Stimulated activated CD8-positive, alpha-beta memory T cell treated with anti-CD3 and anti-CD28 coated beads, Interleukin-12 subunit alpha, Interleukin-12 subunit beta, amount 100 ng/mL, for 24 hours (primary cell): ENCODE measurements at regions not wholly inside any gene's neighbourhood (a gene's known extent, or its start where the extent isn't known, plus 50 kb on each side); places are given as distances from the start of the nearest gene placed in this dataset.
"Not testable (repeated sequence)": the region's sequence is repeated elsewhere in the genome, so short reads cannot be mapped to it uniquely, and the experiment has no call there.

Experiments
- DNase-seq: peaks from one replicate; pipeline ENCODE4 v3.0.0-alpha.2; 2020; ENCODE audit errors: extremely low read depth

- no peak for DNase-seq
These were observed 242.2 kb upstream of the CCL2 start for GRCh38 chr17:34012709-34013375.

DNA sequence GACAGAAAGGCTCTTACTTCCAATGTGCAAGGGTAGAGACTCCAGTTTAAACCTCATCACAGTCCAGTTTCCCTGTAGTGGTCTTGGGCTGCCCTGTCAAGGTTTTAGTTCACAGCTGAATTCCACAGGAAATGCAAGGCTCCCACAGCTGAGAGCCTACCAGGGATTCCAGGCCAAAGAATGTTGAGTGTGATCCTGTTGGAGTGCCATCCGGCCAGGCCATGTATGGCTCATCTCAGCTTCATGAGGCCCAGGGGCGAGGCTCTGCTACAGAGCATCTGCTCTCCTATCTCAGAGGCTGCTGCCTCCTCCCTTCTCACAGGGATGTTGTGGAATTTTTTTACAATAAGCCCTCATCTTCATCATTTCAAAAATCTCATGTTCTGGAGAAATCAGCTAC lies 239.8 kb upstream of the CCL2 start:
- no peak for DNase-seq

DNA sequence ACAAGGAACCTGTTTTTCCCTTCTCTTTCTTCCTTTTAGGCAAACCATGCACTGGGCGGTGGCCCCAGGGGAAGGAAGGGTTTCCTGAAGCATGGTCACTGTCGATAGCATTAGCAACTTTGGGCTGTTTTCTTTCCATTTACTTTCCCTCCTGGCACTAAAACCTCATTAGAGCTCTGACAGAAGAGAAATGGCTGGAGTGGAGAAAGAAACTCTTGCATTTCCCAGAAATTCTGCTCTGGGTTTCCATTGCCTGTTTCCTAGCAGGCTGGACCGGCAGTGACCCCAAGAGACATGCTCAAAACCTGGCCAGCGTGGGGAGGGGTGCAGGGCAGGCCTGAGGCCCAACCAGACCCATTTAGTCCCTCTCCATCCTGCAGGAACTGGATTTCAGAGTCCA lies 230.7 kb upstream of the CCL2 start:
- DNase-seq, result no peak

GRCh38 chr17:34024806-34025551 lies 230.1 kb upstream of the CCL2 start:
- DNase-seq, result no peak

GRCh38 chr17:34030601-34031000 lies 224.5 kb upstream of the CCL2 start:
- not testable (repeated sequence) for DNase-seq

GRCh38 chr17:34032305-34032704 lies 222.8 kb upstream of the CCL2 start:
- DNase-seq, result not testable (repeated sequence)

DNA sequence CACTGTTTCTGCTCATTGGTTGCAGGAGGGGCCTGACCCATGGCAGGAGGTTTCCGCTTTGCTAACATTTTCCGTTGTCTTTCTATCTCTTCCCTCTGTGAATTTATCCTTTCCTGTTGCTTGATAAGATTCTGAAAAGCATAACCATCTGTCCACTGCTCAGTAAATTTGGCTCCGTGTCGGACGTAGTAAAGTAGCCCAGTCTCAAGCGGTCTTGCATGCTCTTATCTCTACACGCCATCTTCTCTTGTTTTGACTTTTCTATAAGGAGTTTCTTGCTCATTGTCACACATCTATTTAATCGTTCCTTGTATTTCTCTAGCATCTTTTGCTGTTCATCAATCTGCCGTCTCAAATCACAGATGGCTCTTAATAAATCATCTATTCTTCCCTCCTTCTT lies 216.3 kb upstream of the CCL2 start:
- not testable (repeated sequence) for DNase-seq

DNA sequence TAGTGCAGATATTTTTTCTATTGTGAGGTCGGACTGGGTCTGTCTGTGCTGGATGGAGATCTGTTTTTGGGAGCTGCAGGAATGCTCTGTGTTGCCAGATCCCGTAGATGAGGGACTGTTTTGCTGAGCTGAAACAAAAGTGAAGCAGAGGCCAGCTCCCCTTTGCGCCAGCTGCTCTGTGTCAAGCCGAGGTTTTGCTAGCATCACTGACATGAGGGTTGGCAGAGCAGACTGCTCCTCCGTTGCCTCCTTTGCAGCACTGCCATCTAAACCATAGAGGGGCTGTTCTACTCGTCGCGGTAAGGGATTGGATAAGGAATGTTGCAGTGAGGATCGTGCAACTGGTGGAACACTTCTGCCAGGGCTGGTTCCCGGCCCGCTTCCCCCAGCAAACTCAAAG lies 215.9 kb upstream of the CCL2 start:
- not testable (repeated sequence) for DNase-seq

DNA sequence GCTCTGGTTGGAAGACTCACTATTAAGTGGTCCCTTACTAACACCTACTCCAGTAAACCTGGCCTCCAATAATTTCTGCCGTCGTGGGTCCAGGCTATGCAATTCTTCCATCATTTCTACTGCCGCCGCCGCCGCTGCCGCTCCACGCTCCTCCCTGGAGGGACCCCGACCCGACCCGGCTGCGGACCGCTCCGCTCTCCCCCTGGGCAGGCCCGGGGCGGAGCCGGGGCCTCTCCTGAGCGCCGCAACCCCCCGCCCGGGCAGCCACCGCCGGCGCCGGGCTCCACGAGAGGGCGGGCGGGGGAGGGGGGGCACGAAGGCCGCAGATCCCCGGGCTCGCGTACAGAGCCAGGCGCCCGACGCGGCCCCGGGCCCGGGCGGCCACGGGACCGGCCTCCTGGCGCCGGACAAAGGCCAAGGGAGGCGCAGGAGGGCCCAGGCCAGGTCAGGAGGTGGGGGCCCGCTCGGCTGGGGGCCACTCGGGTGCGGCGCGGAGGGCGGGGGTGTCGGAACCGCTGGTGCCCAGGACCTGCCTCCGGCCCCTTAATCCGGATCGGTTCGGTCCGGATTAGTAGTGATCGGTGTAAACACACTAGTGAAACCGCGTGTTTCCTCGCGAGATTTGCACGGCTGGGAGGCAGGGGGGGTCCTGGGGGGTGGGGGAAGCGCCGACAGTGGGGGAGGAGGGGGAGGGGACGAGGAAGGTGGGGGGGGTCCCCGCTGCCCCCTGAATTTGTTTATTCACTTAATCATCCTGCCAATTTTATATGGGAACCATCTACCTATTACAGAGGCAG lies 215.1 kb upstream of the CCL2 start:
- DNase-seq, result not testable (repeated sequence)

DNA sequence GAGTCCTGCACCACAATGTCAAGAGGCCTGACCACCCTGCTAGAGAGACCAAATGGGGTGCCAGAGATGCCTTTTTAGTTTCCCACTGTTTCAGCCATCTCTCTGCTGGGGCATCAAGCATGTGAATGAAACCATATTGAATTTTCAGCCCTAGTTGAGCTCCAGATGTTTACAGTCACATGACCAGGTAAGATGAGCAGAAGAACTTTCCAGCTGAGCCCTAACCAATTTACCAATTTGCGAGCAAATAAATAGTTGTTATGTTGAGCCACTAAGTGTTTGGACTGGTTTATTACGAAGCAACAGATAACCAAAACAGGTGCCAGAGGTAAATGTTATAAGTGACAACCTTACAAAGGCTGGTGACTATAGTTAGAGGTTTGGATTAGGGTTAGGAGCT lies 209.1 kb upstream of the CCL2 start:
- DNase-seq, result no peak

DNA sequence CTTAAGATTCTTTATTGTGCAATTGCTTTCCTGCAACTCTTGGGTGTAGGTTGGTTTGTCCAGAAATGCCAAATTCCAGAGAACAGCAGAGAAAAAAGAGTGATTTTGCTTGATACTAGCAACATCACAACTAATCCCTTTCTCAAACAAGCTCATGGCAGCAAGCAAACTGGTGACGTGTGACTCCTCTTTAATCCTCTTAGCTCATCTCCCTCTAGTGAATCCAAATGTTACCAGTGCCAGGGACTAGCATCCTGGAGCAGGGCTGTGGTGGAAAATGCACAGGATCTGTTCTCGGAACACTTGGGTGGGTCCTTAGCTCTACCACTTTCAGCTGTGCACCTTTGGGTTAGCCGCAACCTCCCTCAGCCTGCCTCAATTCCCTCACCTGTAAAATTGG lies 204.0 kb upstream of the CCL2 start:
- no peak for DNase-seq

DNA sequence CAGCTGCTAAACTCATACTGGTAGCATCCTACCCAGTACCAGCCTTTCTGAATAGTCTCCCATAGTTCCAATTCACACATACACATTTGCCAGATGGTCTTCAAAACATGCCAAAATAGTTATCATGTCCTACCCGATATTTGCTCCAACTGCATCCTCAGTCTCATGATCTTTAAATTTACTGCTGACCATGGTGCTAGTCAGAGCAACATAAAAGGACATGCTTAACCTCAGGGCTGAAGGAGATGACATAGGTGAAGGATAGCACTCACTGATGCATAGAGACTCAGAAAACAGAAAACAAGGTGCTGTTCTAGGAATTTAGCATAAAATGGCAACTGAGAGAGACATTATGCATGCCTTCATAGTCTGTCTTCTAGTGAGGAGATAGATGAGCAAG lies 200.6 kb upstream of the CCL2 start:
- no peak for DNase-seq

DNA sequence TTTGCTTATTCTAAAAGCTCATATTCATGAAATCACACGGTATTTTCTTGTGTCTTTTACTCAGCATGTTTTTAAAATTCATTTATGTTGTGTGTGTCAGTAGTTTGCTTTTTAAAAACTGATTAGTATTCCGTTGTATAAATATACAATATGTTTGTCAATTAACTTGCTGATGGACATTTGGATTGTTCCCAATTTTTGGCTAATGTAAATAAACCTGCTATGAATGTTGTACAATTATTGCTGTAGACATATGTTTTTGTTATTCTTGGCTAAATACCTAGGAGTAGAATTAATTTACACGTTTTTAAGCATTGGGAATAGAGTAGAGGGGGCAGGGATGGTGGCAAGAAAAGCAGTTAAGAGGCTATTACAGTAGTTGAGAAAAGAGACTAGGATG lies 199.5 kb upstream of the CCL2 start:
- no peak for DNase-seq

GRCh38 chr17:34059423-34060220 lies 195.5 kb upstream of the CCL2 start:
- DNase-seq, result no peak

GRCh38 chr17:34066528-34066927 lies 188.6 kb upstream of the CCL2 start:
- DNase-seq, result no peak

GRCh38 chr17:34067011-34067410 lies 188.1 kb upstream of the CCL2 start:
- DNase-seq, result no peak

GRCh38 chr17:34068571-34068970 lies 186.5 kb upstream of the CCL2 start:
- no peak for DNase-seq

GRCh38 chr17:34070712-34071111 lies 184.4 kb upstream of the CCL2 start:
- DNase-seq, result no peak

DNA sequence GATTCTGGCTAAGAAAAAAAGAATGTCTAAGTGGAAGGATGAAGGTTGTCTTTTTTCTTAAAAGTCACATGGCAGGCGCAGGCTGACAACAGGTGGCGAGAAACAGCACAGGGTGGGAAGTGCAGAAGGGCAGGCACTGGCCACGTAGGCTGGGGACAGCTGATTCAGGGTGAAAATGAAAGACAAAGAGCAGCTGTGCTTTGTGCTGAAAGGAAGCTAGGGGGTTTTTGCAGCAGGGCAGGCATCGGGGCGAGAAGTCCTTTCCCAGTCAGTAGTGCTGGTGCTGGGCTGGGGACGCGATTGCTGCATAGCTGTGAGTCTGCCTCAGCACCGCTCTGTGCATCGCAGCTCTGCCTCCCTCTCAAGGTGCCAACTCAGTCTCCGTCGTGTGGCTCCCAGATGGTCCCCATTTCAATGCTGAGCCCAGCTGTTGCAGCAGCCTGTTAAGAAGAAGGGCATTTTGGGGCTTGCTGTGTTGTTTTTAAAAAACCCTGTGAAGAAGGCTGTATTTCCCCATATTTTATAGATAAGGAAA lies 183.1 kb upstream of the CCL2 start:
- DNase-seq, result no peak

- DNase-seq, result no peak
These were observed 180.0 kb upstream of the CCL2 start for GRCh38 chr17:34075076-34075475.

GRCh38 chr17:34076743-34077631 lies 178.1 kb upstream of the CCL2 start:
- no peak for DNase-seq
